Activated T-cell treated with anti-CD3 and anti-CD28 coated beads for 48 hours (primary cell): ENCODE measurements at regions not wholly inside any gene's neighbourhood (a gene's known extent, or its start where the extent isn't known, plus 50 kb on each side); places are given as distances from the start of the nearest gene placed in this dataset.

Source experiments
- DNase-seq: peaks from one replicate; pipeline ENCODE4 v3.0.0-alpha.2; 2020; ENCODE audit warnings: low read depth

- DNase-seq = no peak
Measured at GRCh38 chr1:91575909-91576519, 75.4 kb downstream of the CDC7 start.

GRCh38 chr1:91578320-91579109, 77.9 kb downstream of the CDC7 start:
- DNase-seq = no peak

- DNase-seq = no peak
Measured at GRCh38 chr1:91579658-91580228, 79.1 kb downstream of the CDC7 start.

GRCh38 chr1:91582431-91582921, 81.8 kb downstream of the CDC7 start:
- no peak for DNase-seq

GRCh38 chr1:91583326-91583755, 82.7 kb downstream of the CDC7 start:
- no peak for DNase-seq

- DNase-seq = no peak
Measured at GRCh38 chr1:91584309-91584708, 83.7 kb downstream of the CDC7 start.

- no peak for DNase-seq
Measured at GRCh38 chr1:91584878-91585277, 84.2 kb downstream of the CDC7 start.

- no peak for DNase-seq
Measured at GRCh38 chr1:91585502-91585901, 84.9 kb downstream of the CDC7 start.

- DNase-seq = no peak
Measured at GRCh38 chr1:91585982-91586381, 85.3 kb downstream of the CDC7 start.

- DNase-seq = no peak
Measured at GRCh38 chr1:91589437-91589836, 88.8 kb downstream of the CDC7 start.

- DNase-seq = no peak
Measured at GRCh38 chr1:91591175-91591974, 90.7 kb downstream of the CDC7 start.

- no peak for DNase-seq
Measured at GRCh38 chr1:91592716-91593477, 92.2 kb downstream of the CDC7 start.

- DNase-seq = no peak
Measured at GRCh38 chr1:91594383-91595055, 93.9 kb downstream of the CDC7 start.

- DNase-seq = no peak
Measured at GRCh38 chr1:91596474-91596873, 95.8 kb downstream of the CDC7 start.

GRCh38 chr1:91597215-91597614, 96.6 kb downstream of the CDC7 start:
- DNase-seq = no peak

- no peak for DNase-seq
Measured at GRCh38 chr1:91600431-91601337, 100.0 kb downstream of the CDC7 start.

GRCh38 chr1:91601554-91602376, 101.1 kb downstream of the CDC7 start:
- DNase-seq = no peak

- DNase-seq = peak; percentile 41
Measured at GRCh38 chr1:91603409-91603808, 102.8 kb downstream of the CDC7 start.

GRCh38 chr1:91604632-91605031, 104.0 kb downstream of the CDC7 start:
- DNase-seq = no peak
